ENCODE measurements at regions not wholly inside any gene's neighbourhood (a gene's known extent, or its start where the extent isn't known, plus 50 kb on each side); places are given as distances from the start of the nearest gene placed in this dataset.

- TF ChIP-seq REST (IDR thresholded peaks at IDR 0.05; ENCODE audit: insufficient replicate concordance, low read depth) (no peak), CTCF (IDR thresholded peaks at IDR 0.05; ENCODE audit: insufficient read depth, low read length) (no peak), POLR2AphosphoS5 (IDR thresholded peaks at IDR 0.05; ENCODE audit: low read depth) (no peak)
Measured at GRCh38 chr15:70319466-70319865, 221.7 kb upstream of the TLE3 start.
